GM19455 (cell line): ENCODE measurements at regions not wholly inside any gene's neighbourhood (a gene's known extent, or its start where the extent isn't known, plus 50 kb on each side); places are given as distances from the start of the nearest gene placed in this dataset.

Experiments
- ATAC-seq: cut with Tn5 transposase; IDR thresholded peaks from one replicate; pipeline ENCODE4 v1.9.1; 2021; ENCODE audit not compliant: unreplicated experiment

GRCh38 chr7:36802459-36803135 lies 78.3 kb upstream of the AOAH start:
- no peak for ATAC-seq

- no peak for ATAC-seq
Observed at GRCh38 chr7:36796850-36797536, 72.7 kb upstream of the AOAH start.

GRCh38 chr7:36795451-36796021 lies 71.2 kb upstream of the AOAH start:
- ATAC-seq = no peak

GRCh38 chr7:36794689-36795088 lies 70.4 kb upstream of the AOAH start:
- no peak for ATAC-seq

GRCh38 chr7:36792421-36792820 lies 68.1 kb upstream of the AOAH start:
- no peak for ATAC-seq

- no peak for ATAC-seq
Observed at GRCh38 chr7:36790311-36790787, 66.1 kb upstream of the AOAH start.

- ATAC-seq = no peak
Observed at GRCh38 chr7:36788825-36789470, 64.7 kb upstream of the AOAH start.

GRCh38 chr7:36787933-36788378 lies 63.7 kb upstream of the AOAH start:
- ATAC-seq = no peak

GRCh38 chr7:36784991-36785940 lies 61.0 kb upstream of the AOAH start:
- peak; percentile 73 for ATAC-seq

- ATAC-seq = no peak
Observed at GRCh38 chr7:36781011-36781738, 56.9 kb upstream of the AOAH start.

GRCh38 chr7:36777855-36778254 lies 53.6 kb upstream of the AOAH start:
- ATAC-seq = no peak

GRCh38 chr7:36777062-36777461 lies 52.8 kb upstream of the AOAH start:
- no peak for ATAC-seq

GRCh38 chr7:36775676-36776075 lies 51.4 kb upstream of the AOAH start:
- ATAC-seq = no peak

GRCh38 chr7:36775061-36775620 lies 50.8 kb upstream of the AOAH start:
- no peak for ATAC-seq
